Pancreas (tissue), 10 donors: ENCODE measurements at regions not wholly inside any gene's neighbourhood (a gene's known extent, or its start where the extent isn't known, plus 50 kb on each side); places are given as distances from the start of the nearest gene placed in this dataset.
"Not testable (repeated sequence)": the region's sequence is repeated elsewhere in the genome, so short reads cannot be mapped to it uniquely, and the experiment has no call there.

Experiments
- ATAC-seq, 4 donors: fragments of 200-7000 bp; cut with Tn5 transposase; one replicate each; pipeline versions ENCODE4 v1.8.0 to v1.9.1; 2020; ENCODE audit warnings: mild to moderate bottlenecking in 4 of 4, moderate library complexity in 4 of 4
- DNase-seq, 6 donors: peaks; one replicate each; pipeline ENCODE4 v3.0.0-alpha.2; 2020
- FAIRE-seq: peaks from 2 replicates; lab custom pipeline; 2012; peaks lifted over from hg19 to GRCh38; lab: Jason Lieb, UNC
- H3K27ac ChIP-seq, 4 donors: fragments of 200-600 bp; sonication (generic); 1 replicate in 3 of 4; 2 replicates in 1 of 4; pipeline versions ENCODE4 v1.5.0 to v1.8.0; 2020
- H3K27me3 ChIP-seq, 4 donors: fragments of 200-600 bp; one replicate each; pipeline ENCODE4 v1.8.0; 2021
- H3K36me3 ChIP-seq, 3 donors: fragments of 200-600 bp; sonication (generic) in 1 of 3; one replicate each; pipeline versions ENCODE4 v1.5.0 to v1.8.0; 2020 to 2021
- H3K4me1 ChIP-seq, 3 donors: fragments of 200-600 bp; one replicate each; pipeline ENCODE4 v1.8.0; 2021
- H3K4me3 ChIP-seq, 4 donors: fragments of 200-600 bp; sonication (generic) in 2 of 4; one replicate each; pipeline versions ENCODE4 v1.5.0 to v1.8.0; 2020 to 2021
- H3K9me3 ChIP-seq, 4 donors: fragments of 200-600 bp; one replicate each; pipeline ENCODE4 v1.8.0; 2021
- CTCF ChIP-seq, 4 donors: fragments of 200-600 bp; sonication (generic) in 3 of 4; IDR thresholded peaks; one replicate each; pipeline versions ENCODE4 v1.5.0 to v1.8.0; 2021; ENCODE audit warnings: antibody characterized with exemption in 4 of 4
- WGBS, 2 donors: extraction: QIAGEN DNeasy Blood & Tissue Kit; methylation state at CpG; one replicate each; pipeline ENCODE4 v1.1.7; 2013; 5-methylcytosine and 5-hydroxymethylcytosine counted together
- intact Hi-C, 3 donors: fragments of 100-400 bp; cut with DNase I; formaldehyde crosslinking; loops; one replicate each; pipeline versions ENCODE4 v1.11.1 to v1.14.2; 2022
- donor health status: healthy with polysubstance abuse.
- donor health status: DM: no; HTN: no; CAD: no; lungs with moderate emphysema.
- donor health status: DM: no; HTN: no; CAD: no.
- donor health status: control.
- donor health status: control.
- donor health status: Bipolar disorder and iron deficiency.
- donor health status: DM: yes; HTN: yes; CAD: no.
- donor health status: DM: no; HTN: no; CAD: no.
- donor health status: DM: no; HTN: no; CAD: no.
- donor health status: DM: yes; HTN: yes; CAD: no.

- Histone ChIP-seq H3K4me3 (no peak overlapping the region), H3K4me1 (no peaks in the 10 kb centered on the region), H3K27ac (no peak overlapping the region), H3K27me3 (no peaks in the 10 kb centered on the region), H3K9me3 (no peaks in the 10 kb centered on the region), H3K36me3 (no peaks in the 10 kb centered on the region)
- no peak for TF ChIP-seq CTCF (IDR thresholded peaks at IDR 0.05)
- DNase-seq, result no peak
- intact Hi-C loops, result no loop called here
- no peak for ATAC-seq
- WGBS, 2 donors, result 45 to 50% methylated on average over 4 of the region's 4 CpGs
- no peak for FAIRE-seq
These were observed 76.2 kb upstream of the TOP3B start for GRCh38 chr22:22058633-22059290.

- no peak for TF ChIP-seq CTCF (IDR thresholded peaks at IDR 0.05)
- ATAC-seq (no peak), DNase-seq (no peak), FAIRE-seq (no peak)
- no peaks in the 10 kb centered on the region for H3K36me3 ChIP-seq
- intact Hi-C loops, result no loop called here
- 64 to 71% methylated on average over 5 of the region's 5 CpGs for WGBS, 2 donors
- no peak overlapping the region for H3K4me3 ChIP-seq
- H3K27me3 ChIP-seq, result no peaks in the 10 kb centered on the region
- H3K4me1 ChIP-seq, result no peaks in the 10 kb centered on the region
- H3K9me3 ChIP-seq, result no peaks in the 10 kb centered on the region
- no peak overlapping the region for H3K27ac ChIP-seq
These were observed 75.2 kb upstream of the TOP3B start for GRCh38 chr22:22057617-22058378.

DNA sequence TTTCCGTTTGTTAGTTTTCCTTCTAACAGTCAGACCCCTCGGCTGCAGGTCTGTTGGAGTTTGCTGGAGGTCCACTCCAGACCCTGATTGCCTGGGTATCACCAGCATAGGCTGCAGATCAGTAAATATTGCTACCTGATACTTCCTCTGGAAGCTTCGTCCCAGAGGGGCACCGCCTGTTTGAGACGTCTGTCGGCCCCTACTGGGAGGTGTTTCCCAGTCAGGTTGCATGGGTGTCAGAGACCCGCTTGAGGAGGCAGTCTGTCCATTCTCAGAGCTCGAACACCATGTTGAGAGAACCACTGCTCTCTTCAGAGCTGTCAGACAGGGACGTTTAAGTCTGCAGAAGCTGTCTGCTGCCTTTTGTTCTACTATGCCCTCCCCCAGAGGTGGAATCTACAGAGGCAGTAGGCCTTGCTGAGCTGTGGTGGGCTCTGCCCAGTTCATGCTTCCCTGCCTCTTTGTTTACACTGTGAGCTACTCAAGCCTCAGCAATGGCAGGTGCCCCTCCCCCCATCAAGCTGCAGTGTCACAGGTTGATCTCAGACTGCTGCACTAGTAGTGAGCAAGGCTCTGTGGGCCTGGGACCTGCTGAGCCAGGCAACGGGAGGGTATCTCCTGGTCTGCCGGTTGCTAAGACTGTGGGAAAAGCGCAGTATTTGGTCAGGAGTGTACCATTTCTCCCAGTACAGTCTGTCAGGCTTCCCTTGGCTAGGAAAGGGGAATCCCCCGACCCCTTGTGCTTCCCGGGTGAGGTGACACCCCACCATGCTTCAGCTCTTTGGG, 74.4 kb upstream of the TOP3B start:
- intact Hi-C loops, H3K9me3 ChIP-seq, DNase-seq, FAIRE-seq, H3K36me3 ChIP-seq, H3K4me1 ChIP-seq, H3K4me3 ChIP-seq, H3K27me3 ChIP-seq, H3K27ac ChIP-seq, ATAC-seq: not testable (repeated sequence)
- WGBS, 2 donors, result 41 to 47% methylated on average over 14 of the region's 14 CpGs

- FAIRE-seq, H3K27ac ChIP-seq, H3K4me1 ChIP-seq, H3K9me3 ChIP-seq, ATAC-seq, intact Hi-C loops, H3K36me3 ChIP-seq, H3K27me3 ChIP-seq, H3K4me3 ChIP-seq, DNase-seq: not testable (repeated sequence)
- 58 to 68% methylated on average over 3 of the region's 3 CpGs for WGBS, 2 donors
These were observed 70.1 kb upstream of the TOP3B start for GRCh38 chr22:22052548-22053139.

- H3K4me1 ChIP-seq, H3K27ac ChIP-seq, H3K9me3 ChIP-seq, intact Hi-C loops, FAIRE-seq, H3K27me3 ChIP-seq, H3K4me3 ChIP-seq, H3K36me3 ChIP-seq, ATAC-seq, DNase-seq: not testable (repeated sequence)
- WGBS, 2 donors, result 46 to 50% methylated on average over 2 of the region's 2 CpGs
These were observed 68.4 kb upstream of the TOP3B start for GRCh38 chr22:22051032-22051431.

DNA sequence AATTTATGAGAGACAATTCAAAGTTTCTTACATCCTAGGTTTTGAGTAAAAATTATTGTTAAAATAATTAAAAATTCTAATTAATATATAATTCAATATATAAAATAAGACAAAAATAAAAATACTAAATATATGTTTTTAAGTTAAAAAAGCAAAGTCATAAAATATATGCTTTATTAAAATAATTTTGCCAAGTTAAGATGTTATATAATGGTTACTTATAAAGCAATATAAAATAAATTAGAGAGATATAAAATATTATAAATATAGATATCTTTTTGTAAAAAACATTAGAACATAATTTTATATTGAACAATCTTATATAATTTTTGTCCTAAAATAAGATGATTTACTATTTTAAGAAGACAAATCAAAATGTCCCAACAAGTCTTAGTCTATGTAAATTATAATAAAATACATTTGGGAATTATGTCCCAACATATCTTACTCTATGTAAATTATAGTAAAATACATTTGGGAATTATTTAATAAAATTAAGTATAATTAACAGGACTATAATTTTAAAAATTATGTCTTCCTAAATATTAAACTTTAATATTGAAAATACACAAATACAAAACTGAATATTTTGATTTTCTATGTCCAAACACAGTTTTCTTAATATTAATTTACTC, 67.7 kb upstream of the TOP3B start:
- Histone ChIP-seq H3K9me3 (no peaks in the 10 kb centered on the region), H3K4me3 (no peak overlapping the region), H3K27ac (no peak overlapping the region), H3K36me3 (no peaks in the 10 kb centered on the region), H3K4me1 (no peaks in the 10 kb centered on the region), H3K27me3 (peaks cover 0 to 9% (median 0%) of the 10 kb centered on the region in 4 donors)
- FAIRE-seq (no peak), ATAC-seq (no peak), DNase-seq (no peak)
- intact Hi-C loops, result no loop called here
- no peak for TF ChIP-seq CTCF (IDR thresholded peaks at IDR 0.05)
